GM18868 (cell line): ENCODE measurements at regions not wholly inside any gene's neighbourhood (a gene's known extent, or its start where the extent isn't known, plus 50 kb on each side); places are given as distances from the start of the nearest gene placed in this dataset.

Source experiments
- ATAC-seq: cut with Tn5 transposase; IDR thresholded peaks from one replicate; pipeline ENCODE4 v1.9.1; 2021; ENCODE audit warnings: mild to moderate bottlenecking, moderate library complexity; ENCODE audit not compliant: unreplicated experiment

DNA sequence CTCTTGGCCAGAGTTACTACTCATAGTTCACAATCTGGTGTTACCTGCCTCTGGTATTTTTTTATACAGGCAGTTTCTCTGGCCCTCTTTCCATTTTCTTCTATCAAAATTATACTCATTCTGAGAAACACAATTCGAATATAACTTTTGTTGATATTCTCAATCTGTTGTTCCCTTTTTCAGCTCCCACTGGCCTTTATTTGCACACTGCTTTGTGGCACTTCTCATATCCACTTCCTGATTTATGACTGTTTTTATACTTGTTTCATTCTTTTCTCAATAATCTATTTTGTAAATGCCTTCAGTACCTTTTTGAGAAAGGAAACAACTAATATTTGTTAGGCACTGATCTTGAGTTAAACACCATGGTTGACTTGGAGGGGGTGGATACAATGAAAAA lies 93.8 kb upstream of the HDAC9 start:
- no peak for ATAC-seq

DNA sequence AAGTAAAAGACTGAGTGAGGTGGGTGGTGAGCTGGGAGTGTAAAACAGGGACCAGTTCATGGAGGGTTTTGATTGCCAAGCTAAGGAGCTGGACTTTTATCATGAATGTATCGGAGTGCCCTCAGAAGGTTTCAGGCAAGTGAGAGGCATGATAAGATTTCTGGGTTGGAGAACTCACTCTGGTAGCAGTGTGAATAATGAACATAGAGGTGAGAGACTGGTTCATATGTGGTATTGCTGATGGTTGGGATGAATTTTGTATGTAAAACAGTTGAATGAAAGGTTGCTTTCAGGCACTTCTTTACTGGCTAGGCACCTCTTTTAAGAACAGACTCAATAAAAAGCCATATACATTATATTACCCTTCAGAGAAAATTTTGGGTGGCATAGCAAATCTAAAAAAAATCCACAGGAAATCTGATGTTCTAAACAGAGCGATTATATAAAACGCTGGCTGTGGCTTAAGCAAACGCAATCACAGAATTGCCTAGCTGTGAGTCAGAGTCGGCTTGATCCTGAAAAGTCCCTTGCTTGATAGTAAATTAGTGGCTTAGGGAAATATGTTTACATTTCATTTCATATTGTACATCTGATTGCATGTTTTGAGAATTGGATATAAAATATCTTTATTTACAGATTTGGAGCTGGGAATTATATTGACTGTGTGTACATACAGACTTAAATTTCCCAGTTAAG lies 92.9 kb upstream of the HDAC9 start:
- no peak for ATAC-seq

- no peak for ATAC-seq
Observed at GRCh38 chr7:18405726-18406125, 89.8 kb upstream of the HDAC9 start.

- ATAC-seq = no peak
Observed at GRCh38 chr7:18407385-18407784, 88.2 kb upstream of the HDAC9 start.

DNA sequence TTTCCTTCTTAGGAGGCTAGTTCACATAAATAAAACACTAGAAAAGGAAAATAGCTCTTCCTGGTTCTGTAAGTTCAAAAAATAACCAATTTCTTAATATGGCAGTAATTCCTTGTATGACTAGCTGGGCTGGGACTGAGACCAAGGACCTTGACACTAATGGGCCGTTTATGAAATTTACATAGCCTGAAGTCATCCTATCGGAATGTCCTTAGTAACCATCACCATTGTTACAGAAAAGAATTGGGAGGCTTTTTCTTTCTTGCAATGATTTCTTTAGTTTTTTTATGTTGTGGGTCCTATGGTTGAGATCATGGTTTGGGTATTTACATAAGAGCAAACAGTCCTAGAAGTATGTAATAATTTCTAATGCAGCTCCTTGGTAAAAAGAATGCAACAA lies 87.1 kb upstream of the HDAC9 start:
- ATAC-seq = no peak

- ATAC-seq = no peak
Observed at GRCh38 chr7:18408868-18409267, 86.7 kb upstream of the HDAC9 start.

GRCh38 chr7:18413447-18413846 lies 82.1 kb upstream of the HDAC9 start:
- ATAC-seq = no peak

- ATAC-seq = no peak
Observed at GRCh38 chr7:18414885-18415284, 80.7 kb upstream of the HDAC9 start.

- ATAC-seq = no peak
Observed at GRCh38 chr7:18416988-18417387, 78.6 kb upstream of the HDAC9 start.

GRCh38 chr7:18419456-18419855 lies 76.1 kb upstream of the HDAC9 start:
- ATAC-seq = no peak

GRCh38 chr7:18420108-18420507 lies 75.4 kb upstream of the HDAC9 start:
- no peak for ATAC-seq

- no peak for ATAC-seq
Observed at GRCh38 chr7:18420748-18421147, 74.8 kb upstream of the HDAC9 start.

DNA sequence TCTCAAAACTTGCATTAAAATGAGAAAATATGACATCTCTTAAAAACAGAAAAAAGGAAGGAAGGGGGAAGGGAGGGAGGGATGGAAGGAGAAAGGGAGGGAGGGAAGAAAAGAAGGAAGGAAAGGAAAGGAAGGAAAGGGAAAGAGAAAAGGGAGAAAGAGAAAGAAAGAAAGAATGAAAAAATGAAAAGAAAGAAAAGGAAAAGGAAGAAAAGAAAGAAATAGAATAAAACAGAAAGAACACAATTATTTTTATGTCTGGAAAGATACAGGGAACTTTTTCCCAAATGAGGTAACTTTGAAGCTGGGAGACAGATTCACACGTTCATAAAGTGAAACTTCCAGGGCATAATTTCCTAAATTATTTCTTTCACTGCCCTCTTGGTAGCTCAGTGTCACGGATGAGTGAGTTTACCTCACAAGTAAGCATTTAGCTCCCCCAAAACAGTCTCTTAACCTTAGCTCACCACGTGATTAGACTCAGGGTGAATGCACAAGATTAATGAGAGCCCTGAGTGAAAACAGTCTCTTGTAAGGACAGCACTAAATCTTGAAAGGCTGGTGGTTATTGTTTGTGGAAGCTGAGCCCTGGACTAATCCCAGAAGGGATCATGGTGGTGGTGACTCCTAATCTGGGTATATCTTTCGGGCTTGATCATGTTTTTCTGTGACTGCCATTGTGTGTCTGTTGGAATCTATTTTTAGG lies 74.1 kb upstream of the HDAC9 start:
- ATAC-seq = peak; percentile 78

GRCh38 chr7:18425227-18425626 lies 70.3 kb upstream of the HDAC9 start:
- no peak for ATAC-seq

DNA sequence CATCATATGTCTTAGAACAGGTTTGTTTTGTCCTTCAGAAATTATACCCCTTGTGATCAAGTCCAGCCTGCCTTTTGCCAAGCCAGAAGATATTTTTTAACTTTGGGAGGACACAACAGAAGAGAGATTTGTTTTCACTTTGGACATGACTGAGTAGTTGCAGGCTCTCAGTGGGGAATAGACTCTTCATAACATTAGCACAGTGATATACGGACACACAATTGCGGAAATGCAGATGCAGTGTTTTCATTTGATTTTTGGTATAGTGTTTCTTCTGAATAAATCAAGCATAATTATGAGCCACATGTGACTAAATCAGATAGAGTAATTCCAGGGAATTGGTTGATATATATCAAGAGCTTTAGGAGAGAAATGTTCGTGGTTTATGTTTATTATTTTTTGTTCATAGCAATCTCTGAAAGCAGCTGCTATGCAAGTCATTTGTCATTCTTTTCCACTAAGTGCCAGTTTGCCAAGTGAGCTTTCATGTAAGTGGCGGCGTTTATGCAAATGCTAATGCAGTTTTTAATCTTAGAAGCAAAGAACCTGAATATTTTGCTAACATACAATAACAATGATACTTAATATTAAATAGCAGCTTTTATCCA lies 69.6 kb upstream of the HDAC9 start:
- no peak for ATAC-seq

GRCh38 chr7:18426564-18427226 lies 68.9 kb upstream of the HDAC9 start:
- ATAC-seq = no peak

- ATAC-seq = no peak
Observed at GRCh38 chr7:18429547-18429946, 66.0 kb upstream of the HDAC9 start.

GRCh38 chr7:18430810-18431209 lies 64.7 kb upstream of the HDAC9 start:
- ATAC-seq = no peak

DNA sequence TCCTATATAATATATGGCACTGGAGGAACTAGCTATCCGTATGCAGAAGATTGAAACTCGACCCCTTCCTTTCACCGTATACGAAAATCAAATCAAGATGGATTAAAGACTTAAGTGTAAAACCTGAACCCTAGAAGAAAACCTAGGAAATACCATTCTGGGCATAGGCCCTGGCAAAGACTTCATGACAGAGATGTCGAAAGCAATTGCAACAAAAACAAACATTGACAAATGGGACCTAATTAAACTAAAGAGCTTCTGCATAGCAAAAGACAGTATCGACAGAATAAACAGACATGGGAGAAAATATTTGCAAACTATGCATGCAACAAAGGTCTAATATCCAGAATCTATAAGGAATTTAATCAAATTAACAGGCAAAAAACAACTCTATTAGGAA lies 61.4 kb upstream of the HDAC9 start:
- ATAC-seq = no peak

DNA sequence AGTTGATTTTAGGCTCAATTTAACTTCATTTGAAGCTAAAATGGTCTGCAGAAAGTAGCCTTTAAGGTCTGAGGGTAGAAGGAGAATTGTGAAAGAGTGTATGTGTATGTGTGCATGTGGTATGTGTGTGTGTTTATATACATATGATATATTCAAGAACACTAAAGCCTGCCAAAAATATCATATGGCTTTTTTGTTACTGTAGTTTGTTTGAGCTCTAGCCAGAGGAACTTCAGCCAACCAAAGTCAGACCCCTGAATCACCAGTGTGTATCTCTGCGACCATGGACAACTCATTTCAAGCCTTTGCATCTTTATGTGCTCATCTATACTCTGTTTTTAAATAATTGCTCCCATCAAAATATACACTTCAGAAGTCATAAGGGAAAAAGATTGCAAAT lies 58.4 kb upstream of the HDAC9 start:
- ATAC-seq = no peak

- no peak for ATAC-seq
Observed at GRCh38 chr7:18440934-18441333, 54.6 kb upstream of the HDAC9 start.

GRCh38 chr7:18444826-18445225 lies 50.7 kb upstream of the HDAC9 start:
- no peak for ATAC-seq
